ENCODE measurements at regions not wholly inside any gene's neighbourhood (a gene's known extent, or its start where the extent isn't known, plus 50 kb on each side); places are given as distances from the start of the nearest gene placed in this dataset.
"Not testable (repeated sequence)": the region's sequence is repeated elsewhere in the genome, so short reads cannot be mapped to it uniquely, and the experiment has no call there.

DNA sequence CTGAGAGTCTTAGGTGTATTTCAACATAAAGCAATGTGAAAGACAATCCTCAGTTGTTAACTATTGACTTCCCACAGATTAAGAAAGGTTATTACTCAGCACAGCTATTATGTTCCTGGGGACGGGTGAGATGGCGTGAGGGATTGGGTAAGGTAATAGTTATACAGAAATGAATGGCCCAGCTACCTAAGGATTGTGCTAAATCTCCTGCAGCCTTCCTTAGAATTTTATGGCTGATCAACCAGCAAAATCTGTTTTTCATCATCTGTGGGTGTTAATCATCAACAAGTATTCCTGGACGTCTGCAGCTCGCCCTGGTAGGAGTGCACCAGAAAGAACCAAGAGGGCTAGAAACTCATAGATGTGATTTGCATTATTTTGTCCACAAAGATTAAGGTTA lies 146.0 kb upstream of the IVNS1ABP start:
- Histone ChIP-seq H3K9ac (ENCODE audit: extremely low read depth, insufficient read length, low read length) (no peak overlapping the region), H3K4me1 (ENCODE audit: insufficient read depth, low read length) (no peaks in the 10 kb centered on the region), H3K79me2 (ENCODE audit: insufficient read depth, low read length) (no peaks in the 10 kb centered on the region), H2BK120ac (ENCODE audit: low read depth, low read length, poor library complexity, severe bottlenecking) (no peak overlapping the region), H4K91ac (ENCODE audit: insufficient read length, low read depth, low read length) (no peak overlapping the region), H3T11ph (ENCODE audit: low read length) (no peak overlapping the region), H3K4me2 (ENCODE audit: insufficient read depth, insufficient read length, low read length) (no peak overlapping the region), H3K4ac (ENCODE audit: low read depth, low read length) (no peak overlapping the region), H3K27me3 (ENCODE audit: insufficient read depth, low read length) (no peaks in the 10 kb centered on the region), H2BK15ac (ENCODE audit: low read depth, low read length) (no peak overlapping the region), H3K27ac (ENCODE audit: insufficient read length, low read depth, low read length) (no peak overlapping the region), H3K18ac (ENCODE audit: insufficient read length, low read depth, low read length) (no peak overlapping the region), H4K5ac (ENCODE audit: insufficient read length, low read depth, low read length) (no peak overlapping the region), H3K79me1 (ENCODE audit: insufficient read depth, low read depth, low read length, poor library complexity, severe bottlenecking) (no peaks in the 10 kb centered on the region), H3K9me3 (ENCODE audit: control insufficient read depth, low read depth, low read length) (no peaks in the 10 kb centered on the region), H2BK20ac (ENCODE audit: low read depth, low read length, poor library complexity, severe bottlenecking) (no peak overlapping the region), H3K23ac (ENCODE audit: insufficient read length, low read depth, low read length) (no peak overlapping the region), H3K56ac (ENCODE audit: insufficient read length, low read depth, low read length) (no peak overlapping the region), H3K14ac (ENCODE audit: insufficient read depth, low read length) (no peak overlapping the region), H2BK12ac (ENCODE audit: insufficient read length, low read depth, low read length) (no peak overlapping the region), H3K23me2 (ENCODE audit: insufficient read length, low read depth, low read length, poor library complexity, severe bottlenecking) (no peaks in the 10 kb centered on the region), H2AK5ac (ENCODE audit: insufficient read length, low read length) (no peak overlapping the region), H2AFZ (ENCODE audit: low read length) (no peak overlapping the region), H4K8ac (replicated peaks; ENCODE audit: insufficient read length, low read depth, low read length) (no peak overlapping the region), H4K20me1 (ENCODE audit: control insufficient read depth, insufficient read depth, insufficient read length) (no peaks in the 10 kb centered on the region), H2BK5ac (ENCODE audit: insufficient read length, low read length) (no peak overlapping the region)
- H3K36me3 Mint-ChIP-seq (ENCODE audit: insufficient read depth in 1 of 3, low read depth in 3 of 3) = no peaks in the 10 kb centered on the region; a peak in 1 of 7 replicates
- H3K27ac Mint-ChIP-seq = no peak overlapping the region
- peaks cover 2 to 3% of the 10 kb centered on the region in 2 experiments; a peak in 2 of 5 replicates for H3K9me3 Mint-ChIP-seq
- H3K4me3 Mint-ChIP-seq = no peak overlapping the region
- WGBS (ENCODE audit: extremely low coverage, insufficient read length, low lambda C conversion rate) = no CpG with 5 or more reads among the region's 4 CpGs
- TF ChIP-seq, protein P1, sequence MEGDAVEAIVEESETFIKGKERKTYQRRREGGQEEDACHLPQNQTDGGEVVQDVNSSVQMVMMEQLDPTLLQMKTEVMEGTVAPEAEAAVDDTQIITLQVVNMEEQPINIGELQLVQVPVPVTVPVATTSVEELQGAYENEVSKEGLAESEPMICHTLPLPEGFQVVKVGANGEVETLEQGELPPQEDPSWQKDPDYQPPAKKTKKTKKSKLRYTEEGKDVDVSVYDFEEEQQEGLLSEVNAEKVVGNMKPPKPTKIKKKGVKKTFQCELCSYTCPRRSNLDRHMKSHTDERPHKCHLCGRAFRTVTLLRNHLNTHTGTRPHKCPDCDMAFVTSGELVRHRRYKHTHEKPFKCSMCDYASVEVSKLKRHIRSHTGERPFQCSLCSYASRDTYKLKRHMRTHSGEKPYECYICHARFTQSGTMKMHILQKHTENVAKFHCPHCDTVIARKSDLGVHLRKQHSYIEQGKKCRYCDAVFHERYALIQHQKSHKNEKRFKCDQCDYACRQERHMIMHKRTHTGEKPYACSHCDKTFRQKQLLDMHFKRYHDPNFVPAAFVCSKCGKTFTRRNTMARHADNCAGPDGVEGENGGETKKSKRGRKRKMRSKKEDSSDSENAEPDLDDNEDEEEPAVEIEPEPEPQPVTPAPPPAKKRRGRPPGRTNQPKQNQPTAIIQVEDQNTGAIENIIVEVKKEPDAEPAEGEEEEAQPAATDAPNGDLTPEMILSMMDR (conservative IDR thresholded peaks at IDR 0.05) = no peak
- H3K27me3 Mint-ChIP-seq (ENCODE audit: low read depth) = no peaks in the 10 kb centered on the region; the same call in 1 of the 2 replicates
- no peak for DNase-seq
- H3K4me1 Mint-ChIP-seq = no peaks in the 10 kb centered on the region

DNA sequence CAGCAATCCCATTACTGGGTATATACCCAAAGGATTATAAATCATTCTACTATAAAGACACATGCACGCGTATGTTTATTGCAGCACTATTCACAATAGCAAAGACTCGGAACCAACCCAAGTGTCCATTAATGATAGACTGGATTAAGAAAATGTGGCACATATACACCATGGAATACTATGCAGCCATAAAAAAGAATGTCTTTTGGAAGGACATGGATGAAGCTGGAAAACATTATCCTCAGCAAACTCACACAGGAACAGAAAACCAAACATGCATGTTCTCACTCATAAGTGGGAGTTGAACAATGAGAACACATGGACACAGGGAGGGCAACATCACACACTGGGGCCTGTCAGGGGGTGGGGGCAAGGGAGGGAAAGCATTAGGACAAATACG lies 143.7 kb upstream of the IVNS1ABP start:
- H3K9me3 Mint-ChIP-seq; H3K18ac ChIP-seq (ENCODE audit: insufficient read length, low read depth, low read length); H3K79me2 ChIP-seq (ENCODE audit: insufficient read depth, low read length); H3K23ac ChIP-seq (ENCODE audit: insufficient read length, low read depth, low read length); H3K14ac ChIP-seq (ENCODE audit: insufficient read depth, low read length); H3K79me1 ChIP-seq (ENCODE audit: insufficient read depth, low read depth, low read length, poor library complexity, severe bottlenecking); H3K4ac ChIP-seq (ENCODE audit: low read depth, low read length); H3K27me3 ChIP-seq (ENCODE audit: insufficient read depth, low read length); H2BK120ac ChIP-seq (ENCODE audit: low read depth, low read length, poor library complexity, severe bottlenecking); H2BK15ac ChIP-seq (ENCODE audit: low read depth, low read length); H2BK12ac ChIP-seq (ENCODE audit: insufficient read length, low read depth, low read length); H3K23me2 ChIP-seq (ENCODE audit: insufficient read length, low read depth, low read length, poor library complexity, severe bottlenecking); H3K56ac ChIP-seq (ENCODE audit: insufficient read length, low read depth, low read length); H2BK5ac ChIP-seq (ENCODE audit: insufficient read length, low read length); H4K20me1 ChIP-seq (ENCODE audit: control insufficient read depth, insufficient read depth, insufficient read length); H3K36me3 Mint-ChIP-seq (ENCODE audit: insufficient read depth in 1 of 3, low read depth in 3 of 3); H2BK20ac ChIP-seq (ENCODE audit: low read depth, low read length, poor library complexity, severe bottlenecking); H2AFZ ChIP-seq (ENCODE audit: low read length); H3K27ac ChIP-seq (ENCODE audit: insufficient read length, low read depth, low read length); H4K8ac ChIP-seq (replicated peaks; ENCODE audit: insufficient read length, low read depth, low read length); H3T11ph ChIP-seq (ENCODE audit: low read length); H3K9me3 ChIP-seq (ENCODE audit: control insufficient read depth, low read depth, low read length); H3K4me1 Mint-ChIP-seq; H4K91ac ChIP-seq (ENCODE audit: insufficient read length, low read depth, low read length); H4K5ac ChIP-seq (ENCODE audit: insufficient read length, low read depth, low read length); H3K27me3 Mint-ChIP-seq (ENCODE audit: low read depth); H3K4me3 Mint-ChIP-seq; H3K4me1 ChIP-seq (ENCODE audit: insufficient read depth, low read length); H3K9ac ChIP-seq (ENCODE audit: extremely low read depth, insufficient read length, low read length); H3K4me2 ChIP-seq (ENCODE audit: insufficient read depth, insufficient read length, low read length); H3K27ac Mint-ChIP-seq; H2AK5ac ChIP-seq (ENCODE audit: insufficient read length, low read length); DNase-seq: not testable (repeated sequence)
- WGBS (ENCODE audit: extremely low coverage, insufficient read length, low lambda C conversion rate) = no CpG with 5 or more reads among the region's 4 CpGs

Measured in H9 (cell line).